Gastroesophageal sphincter (tissue), 3 donors: ENCODE measurements at regions not wholly inside any gene's neighbourhood (a gene's known extent, or its start where the extent isn't known, plus 50 kb on each side); places are given as distances from the start of the nearest gene placed in this dataset.

Experiments used
- CTCF ChIP-seq, 4 experiments: fragments of 200-600 bp in 2 of 4; fragments of 450-650 bp in 2 of 4; sonication (generic) in 1 of 4; IDR thresholded peaks; one replicate each; pipeline ENCODE4 v1.5.1; 2017 to 2019; ENCODE audit warnings: antibody characterized with exemption in 4 of 4, mild to moderate bottlenecking in 2 of 4, moderate library complexity in 2 of 4
- EP300 ChIP-seq: sonication (generic); formaldehyde crosslinking; IDR thresholded peaks from one replicate; pipeline ENCODE4 v1.6.1; 2017; ENCODE audit warnings: antibody characterized with exemption, mild to moderate bottlenecking
- POLR2A ChIP-seq, 2 donors: fragments of 450-650 bp; IDR thresholded peaks; one replicate each; pipeline ENCODE4 v1.6.1; 2017; ENCODE audit warnings: antibody characterized with exemption in 2 of 2, mild to moderate bottlenecking in 2 of 2, moderate library complexity in 1 of 2
- POLR2AphosphoS5 ChIP-seq: sonication (generic); formaldehyde crosslinking; IDR thresholded peaks from one replicate; pipeline ENCODE4 v1.6.1; 2017; ENCODE audit warnings: antibody characterized with exemption

GRCh38 chr2:215697003-215697402 is 261.1 kb upstream of the FN1 start:
- TF ChIP-seq CTCF (IDR thresholded peaks at IDR 0.05) (no peak), POLR2AphosphoS5 (no peak), POLR2A (IDR thresholded peaks at IDR 0.05) (no peak), EP300 (no peak)
